ENCODE measurements at regions not wholly inside any gene's neighbourhood (a gene's known extent, or its start where the extent isn't known, plus 50 kb on each side); places are given as distances from the start of the nearest gene placed in this dataset.

DNA sequence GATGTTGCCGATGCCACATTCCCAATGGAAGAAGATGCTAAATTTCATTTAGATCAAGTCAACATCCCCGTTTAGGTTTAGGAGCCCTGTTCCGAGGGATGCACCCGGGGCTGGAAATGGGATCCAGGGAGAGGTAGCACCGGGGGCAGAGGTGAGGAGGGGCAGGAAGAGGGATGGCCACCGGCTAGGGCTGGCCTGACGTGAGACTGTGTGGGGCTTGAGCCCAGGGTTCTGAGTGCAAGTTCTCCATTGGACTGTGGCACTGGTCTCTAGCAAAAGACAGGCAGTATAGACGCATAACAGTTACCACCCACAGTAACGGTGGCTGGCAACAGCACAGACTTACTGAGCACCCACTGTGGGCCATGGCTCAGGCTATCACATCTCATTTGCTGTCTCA lies 209.0 kb upstream of the MVB12B start:
- TF ChIP-seq POLR2AphosphoS5 (IDR thresholded peaks at IDR 0.05; ENCODE audit: control insufficient read depth, insufficient read depth, low read depth, low read length), result no peak
- no peak for TF ChIP-seq HIVEP1 (CRISPR knock-in tag; IDR thresholded peaks at IDR 0.05)
- TF ChIP-seq EZH2 (IDR thresholded peaks at IDR 0.05; ENCODE audit: borderline replicate concordance, low read depth, low read length), result no peak
- TF ChIP-seq, protein P1, sequence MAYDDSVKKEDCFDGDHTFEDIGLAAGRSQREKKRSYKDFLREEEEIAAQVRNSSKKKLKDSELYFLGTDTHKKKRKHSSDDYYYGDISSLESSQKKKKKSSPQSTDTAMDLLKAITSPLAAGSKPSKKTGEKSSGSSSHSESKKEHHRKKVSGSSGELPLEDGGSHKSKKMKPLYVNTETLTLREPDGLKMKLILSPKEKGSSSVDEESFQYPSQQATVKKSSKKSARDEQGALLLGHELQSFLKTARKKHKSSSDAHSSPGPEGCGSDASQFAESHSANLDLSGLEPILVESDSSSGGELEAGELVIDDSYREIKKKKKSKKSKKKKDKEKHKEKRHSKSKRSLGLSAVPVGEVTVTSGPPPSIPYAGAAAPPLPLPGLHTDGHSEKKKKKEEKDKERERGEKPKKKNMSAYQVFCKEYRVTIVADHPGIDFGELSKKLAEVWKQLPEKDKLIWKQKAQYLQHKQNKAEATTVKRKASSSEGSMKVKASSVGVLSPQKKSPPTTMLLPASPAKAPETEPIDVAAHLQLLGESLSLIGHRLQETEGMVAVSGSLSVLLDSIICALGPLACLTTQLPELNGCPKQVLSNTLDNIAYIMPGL (CRISPR knock-in tag; IDR thresholded peaks at IDR 0.05), result no peak
- TF ChIP-seq, protein P2, sequence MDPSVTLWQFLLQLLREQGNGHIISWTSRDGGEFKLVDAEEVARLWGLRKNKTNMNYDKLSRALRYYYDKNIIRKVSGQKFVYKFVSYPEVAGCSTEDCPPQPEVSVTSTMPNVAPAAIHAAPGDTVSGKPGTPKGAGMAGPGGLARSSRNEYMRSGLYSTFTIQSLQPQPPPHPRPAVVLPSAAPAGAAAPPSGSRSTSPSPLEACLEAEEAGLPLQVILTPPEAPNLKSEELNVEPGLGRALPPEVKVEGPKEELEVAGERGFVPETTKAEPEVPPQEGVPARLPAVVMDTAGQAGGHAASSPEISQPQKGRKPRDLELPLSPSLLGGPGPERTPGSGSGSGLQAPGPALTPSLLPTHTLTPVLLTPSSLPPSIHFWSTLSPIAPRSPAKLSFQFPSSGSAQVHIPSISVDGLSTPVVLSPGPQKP (CRISPR knock-in tag; IDR thresholded peaks at IDR 0.05), result no peak
- no peak for TF ChIP-seq ERF (CRISPR knock-in tag; IDR thresholded peaks at IDR 0.05)
- TF ChIP-seq, protein P3, sequence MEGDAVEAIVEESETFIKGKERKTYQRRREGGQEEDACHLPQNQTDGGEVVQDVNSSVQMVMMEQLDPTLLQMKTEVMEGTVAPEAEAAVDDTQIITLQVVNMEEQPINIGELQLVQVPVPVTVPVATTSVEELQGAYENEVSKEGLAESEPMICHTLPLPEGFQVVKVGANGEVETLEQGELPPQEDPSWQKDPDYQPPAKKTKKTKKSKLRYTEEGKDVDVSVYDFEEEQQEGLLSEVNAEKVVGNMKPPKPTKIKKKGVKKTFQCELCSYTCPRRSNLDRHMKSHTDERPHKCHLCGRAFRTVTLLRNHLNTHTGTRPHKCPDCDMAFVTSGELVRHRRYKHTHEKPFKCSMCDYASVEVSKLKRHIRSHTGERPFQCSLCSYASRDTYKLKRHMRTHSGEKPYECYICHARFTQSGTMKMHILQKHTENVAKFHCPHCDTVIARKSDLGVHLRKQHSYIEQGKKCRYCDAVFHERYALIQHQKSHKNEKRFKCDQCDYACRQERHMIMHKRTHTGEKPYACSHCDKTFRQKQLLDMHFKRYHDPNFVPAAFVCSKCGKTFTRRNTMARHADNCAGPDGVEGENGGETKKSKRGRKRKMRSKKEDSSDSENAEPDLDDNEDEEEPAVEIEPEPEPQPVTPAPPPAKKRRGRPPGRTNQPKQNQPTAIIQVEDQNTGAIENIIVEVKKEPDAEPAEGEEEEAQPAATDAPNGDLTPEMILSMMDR (IDR thresholded peaks at IDR 0.05 in 2 of 3, conservative IDR thresholded peaks at IDR 0.05 in 1 of 3; ENCODE audit: insufficient read depth in 2 of 3, low read depth in 1 of 3, low read length in 3 of 3), result no peak
- no peak for TF ChIP-seq TARDBP (IDR thresholded peaks at IDR 0.05)
- no peak for TF ChIP-seq CBFB (CRISPR knock-in tag; IDR thresholded peaks at IDR 0.05)
- no peak for TF ChIP-seq PHF21A (IDR thresholded peaks at IDR 0.05; ENCODE audit: borderline replicate concordance, low read depth)
- TF ChIP-seq TAF1 (IDR thresholded peaks at IDR 0.05; ENCODE audit: control insufficient read depth, extremely low read depth, insufficient read depth, low read length, severe bottlenecking), result no peak

All from K562 (cell line).